HepG2 (cell line): ENCODE measurements at regions not wholly inside any gene's neighbourhood (a gene's known extent, or its start where the extent isn't known, plus 50 kb on each side); places are given as distances from the start of the nearest gene placed in this dataset.

Experiments
- ATAC-seq: fragments of 200-7000 bp; cut with Tn5 transposase; 3 replicates; pipeline ENCODE4 v1.9.1; 2020; ENCODE audit warnings: mild to moderate bottlenecking, moderate library complexity
- BruUV-seq: library from RNA; stranded (reverse); fragments of 400-500 nt; replicated peaks from 2 replicates; lab custom pipeline; 2021; lab: Mats Ljungman, UMichigan
- CTCF ChIA-PET: fragments of 300-600 bp; formaldehyde crosslinking; extraction: SDS; loops from one replicate; lab custom pipeline; 2021; ENCODE audit warnings: low total read pairs, inconsistent platforms, low intra/inter-chr PET ratio; lab: Yijun Ruan, JAX
- POLR2A ChIA-PET: fragments of 350-600 bp; sonication (Branson Sonifier 250); formaldehyde crosslinking; loops from one replicate; lab custom pipeline; 2020; ENCODE audit warnings: antibody characterized with exemption, inconsistent platforms; lab: Yijun Ruan, JAX
- DNase-seq: peaks from one replicate; pipeline ENCODE4 v3.0.0-alpha.2; 2015; ENCODE audit warnings: low spot score
- FAIRE-seq: peaks from 3 replicates; lab custom pipeline; 2011; peaks lifted over from hg19 to GRCh38; lab: Jason Lieb, UNC
- H2AFZ ChIP-seq: one replicate; pipeline ENCODE4 v1.6.1; 2011; ENCODE audit warnings: low read length, inconsistent platforms
- H3K27ac ChIP-seq: fragments of 300-600 bp; 3 replicates; pipeline ENCODE4 v1.8.0; 2011; ENCODE audit warnings: mixed run types, mild to moderate bottlenecking, mixed read lengths, low read length, inconsistent platforms; ENCODE audit not compliant: insufficient read depth; ENCODE audit errors: extremely low read length
- H3K27me3 ChIP-seq, 2 experiments: fragments of 200-600 bp in 1 of 2; 2 replicates in 1 of 2; 3 replicates in 1 of 2; pipeline versions ENCODE4 v1.6.0 to v1.8.0; 2011; ENCODE audit warnings: low read length in 2 of 2, mild to moderate bottlenecking in 2 of 2, moderate library complexity in 2 of 2, inconsistent platforms in 1 of 2; ENCODE audit not compliant: insufficient read depth in 2 of 2, control insufficient read depth in 1 of 2
- H3K36me3 ChIP-seq, 2 experiments: fragments of 200-600 bp in 1 of 2; replicated peaks in 1 of 2; 2 replicates in 1 of 2; 3 replicates in 1 of 2; pipeline versions ENCODE4 v1.5.1 to v1.8.0; 2011; ENCODE audit warnings: low read length in 2 of 2, inconsistent platforms in 1 of 2; ENCODE audit not compliant: insufficient read depth in 2 of 2, control insufficient read depth in 1 of 2
- H3K4me1 ChIP-seq: 2 replicates; pipeline ENCODE4 v1.5.1; 2012; ENCODE audit warnings: low read length, inconsistent platforms; ENCODE audit not compliant: insufficient read depth
- H3K4me2 ChIP-seq: 2 replicates; pipeline ENCODE4 v1.6.0; 2011; ENCODE audit warnings: low read depth, low read length, inconsistent platforms
- H3K4me3 ChIP-seq, 3 experiments: fragments of 200-600 bp in 1 of 3; sonication (generic), shearing (Covaris generic) in 1 of 3; replicated peaks in 1 of 3; 2 replicates each; pipeline ENCODE4 v1.5.1; 2011 to 2016; ENCODE audit warnings: low read length in 3 of 3, inconsistent platforms in 2 of 3, low read depth in 2 of 3, mild to moderate bottlenecking in 2 of 3, control low read depth in 1 of 3, mixed read lengths in 1 of 3; ENCODE audit not compliant: insufficient read depth in 1 of 3
- H3K79me2 ChIP-seq: one replicate; pipeline ENCODE4 v1.6.1; 2011; ENCODE audit warnings: low read length, inconsistent platforms; ENCODE audit not compliant: insufficient read depth
- H3K9ac ChIP-seq: 2 replicates; pipeline ENCODE4 v1.6.0; 2011; ENCODE audit warnings: mild to moderate bottlenecking, low read depth, low read length, inconsistent platforms; ENCODE audit not compliant: insufficient read depth
- H3K9me3 ChIP-seq: 2 replicates; pipeline ENCODE4 v1.5.1; 2012; ENCODE audit warnings: mild to moderate bottlenecking, low read length
- H4K20me1 ChIP-seq: 2 replicates; pipeline ENCODE4 v1.6.0; 2011; ENCODE audit warnings: inconsistent platforms, mild to moderate bottlenecking, low read length, moderate library complexity; ENCODE audit not compliant: insufficient read depth
- HBP1 ChIP-seq: IDR thresholded peaks from 2 replicates; pipeline ENCODE4 v1.6.1; 2016; ENCODE audit warnings: low read depth, control low read depth
- HNF4A ChIP-seq: sonication (generic); formaldehyde crosslinking; IDR thresholded peaks from 2 replicates; pipeline ENCODE4 v1.4.0; 2020; ENCODE audit warnings: missing genetic modification reagents
- IRF9 ChIP-seq: sonication (generic); formaldehyde crosslinking; IDR thresholded peaks from 2 replicates; pipeline ENCODE4 v1.8.0; 2022; ENCODE audit warnings: missing genetic modification reagents, mild to moderate bottlenecking, borderline replicate concordance
- PCBP2 ChIP-seq: fragments of 200-400 bp; formaldehyde crosslinking; optimal IDR thresholded peaks from 2 replicates; pipeline ENCODE3; 2018; ENCODE audit warnings: low read length, low read depth; ENCODE audit not compliant: poor library complexity, severe bottlenecking
- ZBTB37 ChIP-seq: sonication (generic); formaldehyde crosslinking; IDR thresholded peaks from 2 replicates; pipeline ENCODE4 v1.4.0; 2020; ENCODE audit warnings: mild to moderate bottlenecking, missing genetic modification reagents
- ZBTB46 ChIP-seq: sonication (generic); formaldehyde crosslinking; IDR thresholded peaks from 2 replicates; pipeline ENCODE4 v1.4.0; 2020; ENCODE audit warnings: mild to moderate bottlenecking, missing genetic modification reagents, borderline replicate concordance
- ZKSCAN1 ChIP-seq: fragments of 150-350 bp; IDR thresholded peaks from 2 replicates; pipeline ENCODE4 v1.6.1; 2014; ENCODE audit warnings: low read length
- ZNF136 ChIP-seq: sonication (generic); formaldehyde crosslinking; IDR thresholded peaks from 2 replicates; pipeline ENCODE4 v1.8.1; 2022; ENCODE audit warnings: low read depth, mild to moderate bottlenecking, moderate library complexity, missing genetic modification reagents
- ZNF292 ChIP-seq: sonication (generic); formaldehyde crosslinking; IDR thresholded peaks from 2 replicates; pipeline ENCODE4 v1.8.1; 2022; ENCODE audit warnings: mild to moderate bottlenecking, low read depth, missing genetic modification reagents, borderline replicate concordance
- ZNF432 ChIP-seq: sonication (generic); formaldehyde crosslinking; IDR thresholded peaks from 2 replicates; pipeline ENCODE4 v1.5.0; 2020; ENCODE audit warnings: missing genetic modification reagents, mild to moderate bottlenecking, borderline replicate concordance
- ZNF800 ChIP-seq: sonication (generic); formaldehyde crosslinking; IDR thresholded peaks from 2 replicates; pipeline ENCODE4 v1.4.0; 2020; ENCODE audit warnings: missing genetic modification reagents
- ZXDC ChIP-seq: sonication (generic); formaldehyde crosslinking; IDR thresholded peaks from 2 replicates; pipeline ENCODE4 v1.5.0; 2020; ENCODE audit warnings: mild to moderate bottlenecking, missing genetic modification reagents
- WGBS: methylation state at CpG from one replicate; pipeline ENCODE4 v1.1.6; 2017; ENCODE audit warnings: low lambda C conversion rate; 5-methylcytosine and 5-hydroxymethylcytosine counted together
- in situ Hi-C: cut with HindIII; loops from 2 replicates; pipeline ENCODE4 v1.10.0; 2017; ENCODE audit warnings: low pct_unique_long_range_greater_than_20kb; ENCODE audit not compliant: extremely low pct_ligation_motif_present
- intact Hi-C: fragments of 100-400 bp; cut with micrococcal nuclease; formaldehyde crosslinking; loops from one replicate; pipeline ENCODE4 v1.10.0; 2022; ENCODE audit not compliant: unreplicated experiment

GRCh38 chr9:1954238-1954637 is 60.9 kb upstream of the SMARCA2 start (continued):
- TF ChIP-seq ZBTB46 (CRISPR knock-in tag), result no peak
- TF ChIP-seq ZNF136 (CRISPR knock-in tag), result no peak
- no peak for TF ChIP-seq ZBTB37

GRCh38 chr9:1956958-1957357 is 58.2 kb upstream of the SMARCA2 start:
- intact Hi-C loops (no loop called here), in situ Hi-C loops (no loop called here)
- Histone ChIP-seq H3K9ac (no peak overlapping the region), H2AFZ (no peak overlapping the region), H3K4me3 (no peak overlapping the region), H3K27me3 (no peaks in the 10 kb centered on the region; a peak in 1 of 5 replicates), H4K20me1 (no peaks in the 10 kb centered on the region), H3K27ac (no peak overlapping the region), H3K4me1 (no peaks in the 10 kb centered on the region), H3K36me3 (no peaks in the 10 kb centered on the region), H3K79me2 (no peaks in the 10 kb centered on the region), H3K9me3 (no peaks in the 10 kb centered on the region), H3K4me2 (no peak overlapping the region)
- no peak for DNase-seq
- BruUV-seq, result no TSS peak
- FAIRE-seq, result no peak
- ChIA-PET CTCF (no interaction called here), POLR2A (no interaction called here)
- 53% methylated on average over 1 of the region's 1 CpG for whole genome bisulfite sequencing
- ATAC-seq, result no peak
- no peak for TF ChIP-seq ZNF800 (CRISPR knock-in tag)
- TF ChIP-seq IRF9 (CRISPR knock-in tag), result no peak
- no peak for TF ChIP-seq HBP1 (CRISPR knock-in tag)
- no peak for TF ChIP-seq ZNF292 (CRISPR knock-in tag)
- no peak for TF ChIP-seq ZXDC (CRISPR knock-in tag)
- no peak for TF ChIP-seq PCBP2
- TF ChIP-seq ZKSCAN1, result no peak
- TF ChIP-seq HNF4A, result no peak
- TF ChIP-seq ZNF432 (CRISPR knock-in tag), result no peak
